Spleen (tissue), 11 donors: ENCODE measurements at regions not wholly inside any gene's neighbourhood (a gene's known extent, or its start where the extent isn't known, plus 50 kb on each side); places are given as distances from the start of the nearest gene placed in this dataset.
A peak's percentile ranks its signal among the peaks of the same experiment; 100 is the strongest.

Experiments used
- DNase-seq: peaks from one replicate; pipeline ENCODE4 v3.0.0-alpha.2; 2020
- H3K27ac ChIP-seq, 8 donors: fragments of 200-600 bp; sonication (generic) in 7 of 8; 1 replicate in 4 of 8; 2 replicates in 4 of 8; pipeline versions ENCODE4 v1.5.0 to v1.8.0; 2016 to 2021; ENCODE audit warnings: inconsistent platforms in 4 of 8, mild to moderate bottlenecking in 4 of 8, moderate library complexity in 1 of 8
- H3K27me3 ChIP-seq, 7 donors: fragments of 200-600 bp; sonication (generic) in 6 of 7; replicated peaks in 1 of 7; 1 replicate in 4 of 7; 2 replicates in 3 of 7; pipeline versions ENCODE4 v1.5.0 to v1.8.0; 2016 to 2021; ENCODE audit warnings: inconsistent platforms in 3 of 7, mild to moderate bottlenecking in 1 of 7
- H3K36me3 ChIP-seq, 6 donors: fragments of 200-600 bp; sonication (generic) in 5 of 6; 1 replicate in 4 of 6; 2 replicates in 2 of 6; pipeline versions ENCODE4 v1.5.0 to v1.8.0; 2016 to 2021; ENCODE audit warnings: inconsistent platforms in 2 of 6
- H3K4me1 ChIP-seq, 6 donors: fragments of 200-600 bp; sonication (generic) in 5 of 6; 1 replicate in 3 of 6; 2 replicates in 3 of 6; pipeline versions ENCODE4 v1.5.0 to v1.8.0; 2016 to 2021; ENCODE audit warnings: inconsistent platforms in 3 of 6
- H3K4me3 ChIP-seq, 8 donors: fragments of 200-600 bp; sonication (generic) in 7 of 8; 1 replicate in 4 of 8; 2 replicates in 4 of 8; pipeline versions ENCODE4 v1.5.0 to v1.8.0; 2016 to 2021; ENCODE audit warnings: inconsistent platforms in 4 of 8, mild to moderate bottlenecking in 4 of 8, moderate library complexity in 2 of 8
- H3K9me3 ChIP-seq, 8 donors: fragments of 200-600 bp; sonication (generic) in 7 of 8; 1 replicate in 4 of 8; 2 replicates in 4 of 8; pipeline versions ENCODE4 v1.5.0 to v1.8.0; 2016 to 2021; ENCODE audit warnings: inconsistent platforms in 4 of 8
- POLR2A ChIP-seq, 3 donors: fragments of 450-650 bp; IDR thresholded peaks; one replicate each; pipeline ENCODE4 v1.5.1; 2017; ENCODE audit warnings: antibody characterized with exemption in 3 of 3, mild to moderate bottlenecking in 1 of 3
- POLR2AphosphoS5 ChIP-seq, 3 donors: sonication (generic); formaldehyde crosslinking; IDR thresholded peaks; one replicate each; pipeline ENCODE4 v1.5.1; 2017; ENCODE audit warnings: antibody characterized with exemption in 3 of 3
- WGBS, 5 donors: extraction: QIAGEN DNeasy Blood & Tissue Kit in 3 of 5; methylation state at CpG; one replicate each; pipeline versions ENCODE4 v1.1.5 to v1.1.7; 2013 to 2018; 5-methylcytosine and 5-hydroxymethylcytosine counted together
- intact Hi-C: fragments of 100-400 bp; cut with DNase I; formaldehyde crosslinking; loops from one replicate; pipeline ENCODE4 v1.15.0; 2023; ENCODE audit warnings: low total_unique reads
- TF ChIP-seq, protein P1 (sequence below), 11 experiments: fragments of 200-600 bp in 7 of 11; fragments of 450-650 bp in 4 of 11; sonication (generic) in 4 of 11; IDR thresholded peaks in 8 of 11; conservative IDR thresholded peaks in 3 of 11; 1 replicate in 7 of 11; 2 replicates in 4 of 11; pipeline versions ENCODE4 v1.4.0 to v1.8.0; 2016 to 2021; ENCODE audit warnings: antibody characterized with exemption in 11 of 11, inconsistent platforms in 4 of 11, mild to moderate bottlenecking in 1 of 11
- donor health status: healthy with polysubstance abuse.
- donor health status: DM: no; HTN: no; CAD: no; lungs with moderate emphysema.
- donor health status: DM: no; HTN: no; CAD: no.
- donor health status: Bipolar disorder and iron deficiency.
- donor health status: healthy.
- donor health status: DM: no; HTN: no; CAD: no.
- donor health status: DM: yes; HTN: yes; CAD: no.

DNA sequence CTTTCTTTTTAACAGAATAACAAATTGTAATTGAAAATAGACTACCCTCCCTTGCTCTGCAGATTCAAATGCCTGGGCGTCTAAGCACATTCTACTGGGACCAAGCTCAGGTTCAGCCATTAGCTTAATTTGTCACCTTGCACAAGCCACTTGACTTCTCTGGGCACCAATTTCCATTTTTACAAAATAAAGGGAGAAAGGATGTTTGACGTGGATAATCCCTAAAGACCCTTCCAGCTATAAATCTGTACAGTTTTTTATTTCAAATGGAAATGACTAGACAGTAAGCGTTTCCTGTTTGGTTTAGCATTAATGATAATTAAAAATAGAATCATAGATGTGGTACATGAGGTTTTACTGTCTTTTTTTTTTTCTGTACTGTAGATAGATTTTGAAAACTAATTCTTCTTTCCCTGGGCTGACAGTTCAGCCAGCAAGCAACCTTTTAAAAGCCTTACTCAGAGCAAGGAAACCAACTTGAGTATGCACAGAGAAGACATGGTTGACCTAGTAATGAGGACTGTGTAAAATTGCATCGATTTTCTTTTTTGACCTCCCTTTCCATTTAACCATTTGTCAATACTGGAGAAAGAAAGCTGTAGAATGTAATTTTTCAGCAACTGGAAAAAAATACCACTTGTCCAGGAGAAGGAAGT lies 1329.5 kb upstream of the CDH8 start:
- WGBS, 5 donors = 35 to 45% (median 37%) methylated on average over 4 of the region's 4 CpGs
- Histone ChIP-seq H3K4me1 (no peaks in the 10 kb centered on the region), H3K27me3 (no peaks in the 10 kb centered on the region), H3K36me3 (no peaks in the 10 kb centered on the region), H3K4me3 (no peak overlapping the region), H3K9me3 (peaks cover 0 to 4% (median 0%) of the 10 kb centered on the region in 8 donors), H3K27ac (no peak overlapping the region)
- DNase-seq = no peak
- intact Hi-C loops = no loop called here
- no peak for TF ChIP-seq POLR2A (IDR thresholded peaks at IDR 0.05)
- TF ChIP-seq POLR2AphosphoS5 (IDR thresholded peaks at IDR 0.05) = no peak
- TF ChIP-seq, protein P1, sequence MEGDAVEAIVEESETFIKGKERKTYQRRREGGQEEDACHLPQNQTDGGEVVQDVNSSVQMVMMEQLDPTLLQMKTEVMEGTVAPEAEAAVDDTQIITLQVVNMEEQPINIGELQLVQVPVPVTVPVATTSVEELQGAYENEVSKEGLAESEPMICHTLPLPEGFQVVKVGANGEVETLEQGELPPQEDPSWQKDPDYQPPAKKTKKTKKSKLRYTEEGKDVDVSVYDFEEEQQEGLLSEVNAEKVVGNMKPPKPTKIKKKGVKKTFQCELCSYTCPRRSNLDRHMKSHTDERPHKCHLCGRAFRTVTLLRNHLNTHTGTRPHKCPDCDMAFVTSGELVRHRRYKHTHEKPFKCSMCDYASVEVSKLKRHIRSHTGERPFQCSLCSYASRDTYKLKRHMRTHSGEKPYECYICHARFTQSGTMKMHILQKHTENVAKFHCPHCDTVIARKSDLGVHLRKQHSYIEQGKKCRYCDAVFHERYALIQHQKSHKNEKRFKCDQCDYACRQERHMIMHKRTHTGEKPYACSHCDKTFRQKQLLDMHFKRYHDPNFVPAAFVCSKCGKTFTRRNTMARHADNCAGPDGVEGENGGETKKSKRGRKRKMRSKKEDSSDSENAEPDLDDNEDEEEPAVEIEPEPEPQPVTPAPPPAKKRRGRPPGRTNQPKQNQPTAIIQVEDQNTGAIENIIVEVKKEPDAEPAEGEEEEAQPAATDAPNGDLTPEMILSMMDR (IDR thresholded peaks at IDR 0.05 in 8 of 11, conservative IDR thresholded peaks at IDR 0.05 in 3 of 11) = no peak

DNA sequence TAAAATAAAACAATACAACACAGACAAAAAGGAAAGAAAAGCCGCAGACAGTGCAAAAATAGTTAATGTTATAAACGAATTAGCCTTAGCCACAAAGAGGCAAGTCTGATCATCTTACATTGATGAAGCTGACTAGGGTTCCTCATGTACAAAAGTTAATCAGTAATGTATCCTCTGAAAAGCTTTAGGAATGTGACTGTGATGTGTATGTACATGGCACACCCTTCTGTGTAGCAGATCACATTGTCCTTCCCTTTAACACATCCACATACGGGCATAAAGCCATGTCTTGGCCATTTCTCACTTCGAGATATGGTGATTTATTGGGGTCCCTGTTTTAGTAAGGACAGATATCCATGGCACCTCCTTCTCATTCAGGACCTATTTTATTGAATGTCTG lies 1327.5 kb upstream of the CDH8 start:
- intact Hi-C loops = no loop called here
- TF ChIP-seq POLR2AphosphoS5 (IDR thresholded peaks at IDR 0.05) = no peak
- TF ChIP-seq POLR2A (IDR thresholded peaks at IDR 0.05) = no peak
- TF ChIP-seq, protein P1 (IDR thresholded peaks at IDR 0.05 in 8 of 11, conservative IDR thresholded peaks at IDR 0.05 in 3 of 11) = no peak
- no peaks in the 10 kb centered on the region for H3K27me3 ChIP-seq
- peaks cover 0 to 3% (median 0%) of the 10 kb centered on the region in 8 donors for H3K9me3 ChIP-seq
- no peak for DNase-seq
- no peak overlapping the region for H3K27ac ChIP-seq
- no peaks in the 10 kb centered on the region for H3K4me1 ChIP-seq
- no peaks in the 10 kb centered on the region for H3K36me3 ChIP-seq
- WGBS, 5 donors = 71 to 82% (median 75%) methylated on average over 4 of the region's 4 CpGs
- H3K4me3 ChIP-seq = no peak overlapping the region

DNA sequence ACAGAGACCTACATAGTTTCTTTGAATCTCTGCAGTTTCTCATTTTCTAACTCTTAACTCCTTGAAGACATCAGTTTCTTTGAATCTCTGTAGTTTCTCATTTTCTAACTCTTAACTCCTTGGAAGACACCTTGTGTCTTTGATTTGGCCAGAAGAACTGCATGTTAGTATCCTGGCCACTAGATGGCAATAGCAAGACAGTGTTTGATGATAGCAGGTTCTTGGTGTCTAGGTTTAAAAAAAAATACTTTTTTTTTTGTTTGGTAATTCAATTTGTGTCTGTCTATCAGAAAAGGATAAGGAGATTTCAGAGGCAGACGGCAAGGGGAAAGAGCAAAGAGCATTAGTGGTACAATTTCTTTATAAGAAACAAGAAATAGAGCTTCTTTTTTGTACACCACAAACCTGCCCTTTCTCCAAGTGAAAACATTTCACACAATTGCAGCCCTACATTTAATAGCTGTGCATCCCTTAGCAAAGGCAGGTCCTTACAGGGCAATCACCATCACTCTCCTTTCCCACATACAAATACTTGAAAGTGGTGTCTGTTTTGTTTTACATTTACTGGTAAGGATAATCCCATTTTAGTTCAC lies 1324.9 kb upstream of the CDH8 start:
- Histone ChIP-seq H3K27me3 (no peaks in the 10 kb centered on the region), H3K27ac (no peak overlapping the region), H3K36me3 (no peaks in the 10 kb centered on the region), H3K4me3 (no peak overlapping the region), H3K4me1 (no peaks in the 10 kb centered on the region), H3K9me3 (no peaks in the 10 kb centered on the region)
- TF ChIP-seq, protein P1 (IDR thresholded peaks at IDR 0.05 in 8 of 11, conservative IDR thresholded peaks at IDR 0.05 in 3 of 11) = peak in 8 of 11 experiments; percentile 44 to 74 (median 60)
- no peak for TF ChIP-seq POLR2A (IDR thresholded peaks at IDR 0.05)
- intact Hi-C loops = no loop called here
- 0 to 2% (median 0%) methylated on average over 1 of the region's 1 CpG for WGBS, 5 donors
- DNase-seq = no peak

DNA sequence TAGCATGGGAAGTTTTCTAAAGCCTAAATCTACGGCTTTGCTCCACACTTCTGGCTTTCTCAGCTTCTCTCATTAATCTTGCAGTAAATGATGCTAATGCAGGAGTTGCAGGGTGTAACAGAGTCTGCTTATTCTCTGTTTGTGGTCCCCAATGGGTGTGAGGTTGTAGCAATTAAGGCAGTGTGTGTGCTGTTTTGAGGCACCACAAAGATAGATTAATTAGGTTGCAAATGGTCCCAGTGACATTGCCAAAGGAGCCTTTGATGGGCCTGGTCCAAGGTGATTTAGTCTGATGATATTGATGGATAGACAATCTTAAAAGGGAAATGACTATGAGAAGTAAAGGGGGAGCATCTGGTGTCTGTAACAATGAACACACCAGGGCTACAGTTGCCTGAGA lies 1313.7 kb upstream of the CDH8 start:
- Histone ChIP-seq H3K36me3 (no peaks in the 10 kb centered on the region), H3K4me3 (no peak overlapping the region), H3K27ac (no peak overlapping the region), H3K4me1 (no peaks in the 10 kb centered on the region), H3K9me3 (no peaks in the 10 kb centered on the region), H3K27me3 (no peaks in the 10 kb centered on the region)
- no peak for DNase-seq
- TF ChIP-seq POLR2AphosphoS5 (IDR thresholded peaks at IDR 0.05) = no peak
- no peak for TF ChIP-seq POLR2A (IDR thresholded peaks at IDR 0.05)
- TF ChIP-seq, protein P1 (IDR thresholded peaks at IDR 0.05 in 8 of 11, conservative IDR thresholded peaks at IDR 0.05 in 3 of 11) = no peak
- intact Hi-C loops = no loop called here
- 67 to 83% (median 77%) methylated on average over 1 of the region's 1 CpG for whole genome bisulfite sequencing, 5 donors
